Liver (tissue), 3 donors: ENCODE measurements at regions not wholly inside any gene's neighbourhood (a gene's known extent, or its start where the extent isn't known, plus 50 kb on each side); places are given as distances from the start of the nearest gene placed in this dataset.

Source experiments
- ATF3 ChIP-seq: IDR thresholded peaks from 2 replicates; pipeline ENCODE4 v1.6.1; 2016; ENCODE audit warnings: antibody characterized with exemption
- CTCF ChIP-seq: fragments of 150-350 bp; IDR thresholded peaks from 2 replicates; pipeline ENCODE4 v1.5.1; 2017; ENCODE audit warnings: improper control_type of control experiment, low read depth, low read length; ENCODE audit not compliant: missing input control
- EGR1 ChIP-seq, 2 donors: IDR thresholded peaks; 2 replicates each; pipeline ENCODE4 v1.6.1; 2016 to 2018; ENCODE audit warnings: antibody characterized with exemption in 2 of 2, low read depth in 2 of 2
- JUND ChIP-seq, 2 donors: IDR thresholded peaks; 2 replicates each; pipeline ENCODE4 v1.6.1; 2016; ENCODE audit warnings: antibody characterized with exemption in 2 of 2
- MAX ChIP-seq: IDR thresholded peaks from 2 replicates; pipeline ENCODE4 v1.6.1; 2016; ENCODE audit warnings: antibody characterized with exemption
- TAF1 ChIP-seq: conservative IDR thresholded peaks from 2 replicates; pipeline ENCODE4 v1.6.1; 2016; ENCODE audit warnings: antibody characterized with exemption, mild to moderate bottlenecking
- donor health status: healthy.
- donor health status: healthy.

- TF ChIP-seq CTCF (no peak), EGR1 (IDR thresholded peaks at IDR 0.05; ENCODE audit: low read depth in 2 of 2) (no peak), TAF1 (no peak), JUND (IDR thresholded peaks at IDR 0.05) (no peak), ATF3 (no peak), MAX (no peak)
These were observed 217.8 kb downstream of the CHD9NB start for GRCh38 chr16:52834736-52835465.
